Neural cell (in vitro differentiated cells): ENCODE measurements at regions not wholly inside any gene's neighbourhood (a gene's known extent, or its start where the extent isn't known, plus 50 kb on each side); places are given as distances from the start of the nearest gene placed in this dataset.

Source experiments
- CTCF ChIP-seq: fragments of 450-650 bp; IDR thresholded peaks from 2 replicates; pipeline ENCODE4 v1.5.1; 2014; ENCODE audit warnings: antibody characterized with exemption, mild to moderate bottlenecking, moderate library complexity; ENCODE audit not compliant: poor library complexity, severe bottlenecking
- EP300 ChIP-seq: fragments of 450-650 bp; conservative IDR thresholded peaks from 2 replicates; pipeline ENCODE4 v1.6.1; 2014; ENCODE audit warnings: antibody characterized with exemption, mild to moderate bottlenecking, moderate library complexity; ENCODE audit not compliant: poor library complexity, severe bottlenecking
- EZH2 ChIP-seq: fragments of 200-600, 300-800 bp; shearing (Covaris generic), sonication (generic); IDR thresholded peaks from 2 replicates; pipeline ENCODE4 v1.6.1; 2014; ENCODE audit warnings: antibody characterized with exemption, low read length, borderline replicate concordance, mild to moderate bottlenecking; ENCODE audit not compliant: insufficient read depth, poor library complexity, severe bottlenecking
- POLR2AphosphoS5 ChIP-seq: IDR thresholded peaks from 2 replicates; pipeline ENCODE4 v1.6.1; 2012

GRCh38 chr2:211138551-211138950, 582.2 kb downstream of the CPS1 start:
- TF ChIP-seq EP300 (no peak), CTCF (no peak), EZH2 (no peak), POLR2AphosphoS5 (no peak)
